GM19397 (cell line): ENCODE measurements at regions not wholly inside any gene's neighbourhood (a gene's known extent, or its start where the extent isn't known, plus 50 kb on each side); places are given as distances from the start of the nearest gene placed in this dataset.

Experiments
- ATAC-seq: cut with Tn5 transposase; IDR thresholded peaks from one replicate; pipeline ENCODE4 v1.9.1; 2021; ENCODE audit warnings: mild to moderate bottlenecking, moderate library complexity; ENCODE audit not compliant: unreplicated experiment

DNA sequence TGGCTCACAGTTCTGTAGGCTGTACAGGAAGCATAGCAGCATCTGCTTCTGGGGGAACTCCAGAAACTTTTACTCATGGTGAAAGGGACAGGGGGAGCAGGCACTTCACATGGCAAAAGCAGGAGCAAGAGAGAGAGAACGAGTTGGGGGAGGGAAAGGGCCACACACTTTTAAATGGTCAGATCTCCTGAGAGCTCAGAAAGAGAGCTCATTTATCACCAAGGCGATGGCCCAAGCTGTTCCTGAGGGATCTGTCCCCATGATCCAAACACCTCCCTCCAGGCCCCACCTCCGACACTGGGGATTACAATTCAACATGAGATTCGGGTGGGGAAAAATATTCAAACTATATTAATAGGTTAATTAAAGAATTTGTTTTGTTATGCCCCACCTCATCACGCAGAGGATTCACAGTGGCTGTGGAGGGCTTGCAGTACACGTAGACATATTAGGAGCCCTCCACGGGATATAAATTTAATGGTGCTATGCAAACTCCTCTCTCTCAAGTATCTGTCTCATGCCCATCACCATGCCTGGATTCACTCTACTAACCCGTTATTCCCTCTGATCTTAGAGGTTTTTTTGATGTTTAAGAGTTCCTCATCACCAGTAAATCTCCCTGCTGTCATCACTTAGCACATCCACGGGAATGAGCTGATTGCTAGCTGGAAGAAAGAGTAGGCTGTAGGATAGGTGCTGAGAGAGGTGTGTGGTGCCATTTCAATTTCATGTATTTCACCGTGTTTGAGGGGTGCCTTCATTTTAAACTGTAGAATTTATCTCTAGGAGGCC lies 84.5 kb upstream of the ARHGAP28 start:
- ATAC-seq = no peak

GRCh38 chr18:6646801-6647200 lies 82.7 kb upstream of the ARHGAP28 start:
- ATAC-seq = no peak

DNA sequence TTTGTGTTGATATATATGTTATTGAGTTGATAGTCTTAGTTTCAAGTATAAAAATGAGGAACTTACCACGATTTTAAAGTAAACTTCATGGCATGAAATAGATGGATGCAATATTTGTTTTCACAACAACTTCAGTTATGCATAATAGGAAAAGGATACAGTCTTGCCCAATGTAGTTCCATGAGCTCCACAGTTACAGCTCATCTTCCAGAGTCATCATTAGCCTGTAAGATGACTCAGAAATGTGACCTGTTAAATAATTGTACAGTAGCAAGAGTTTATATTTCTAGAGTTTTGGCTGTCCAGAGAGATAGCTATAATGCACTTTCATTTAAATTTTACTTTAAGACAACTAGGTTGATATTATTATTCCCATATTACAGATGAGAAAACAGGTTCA lies 80.9 kb upstream of the ARHGAP28 start:
- ATAC-seq = no peak

DNA sequence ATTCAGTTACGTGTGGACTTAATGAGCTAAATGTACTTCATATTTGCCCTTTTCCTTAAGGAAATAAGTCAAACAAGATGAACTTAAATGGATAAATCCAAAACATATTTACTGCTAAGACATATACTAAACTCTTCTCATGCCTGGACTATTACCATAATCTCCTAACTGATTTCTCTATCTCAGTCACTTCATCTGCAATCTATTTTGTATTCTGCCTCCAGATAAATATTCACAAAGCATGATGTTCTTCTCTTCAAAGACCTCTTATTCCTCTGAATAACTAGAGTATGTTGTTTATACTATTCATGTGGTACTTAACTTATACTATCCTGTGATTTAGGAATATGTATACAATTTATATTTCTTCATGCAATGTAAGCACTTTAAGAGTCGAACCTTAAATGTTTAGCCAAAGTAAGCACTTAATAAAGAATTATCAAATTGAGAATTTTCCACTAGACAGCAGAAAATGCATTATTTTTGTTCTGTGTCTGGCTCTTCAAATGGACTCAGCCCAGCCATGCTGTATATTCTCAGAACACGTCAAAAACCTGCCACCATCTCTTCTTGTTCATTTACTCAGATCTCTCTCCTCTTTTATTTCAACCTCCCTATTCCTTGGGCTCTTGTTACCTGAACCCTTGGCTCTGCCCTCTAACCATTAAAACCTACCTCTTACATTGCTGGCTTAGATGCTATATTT lies 79.9 kb upstream of the ARHGAP28 start:
- ATAC-seq = no peak

GRCh38 chr18:6650127-6650507 lies 79.4 kb upstream of the ARHGAP28 start:
- ATAC-seq = no peak

DNA sequence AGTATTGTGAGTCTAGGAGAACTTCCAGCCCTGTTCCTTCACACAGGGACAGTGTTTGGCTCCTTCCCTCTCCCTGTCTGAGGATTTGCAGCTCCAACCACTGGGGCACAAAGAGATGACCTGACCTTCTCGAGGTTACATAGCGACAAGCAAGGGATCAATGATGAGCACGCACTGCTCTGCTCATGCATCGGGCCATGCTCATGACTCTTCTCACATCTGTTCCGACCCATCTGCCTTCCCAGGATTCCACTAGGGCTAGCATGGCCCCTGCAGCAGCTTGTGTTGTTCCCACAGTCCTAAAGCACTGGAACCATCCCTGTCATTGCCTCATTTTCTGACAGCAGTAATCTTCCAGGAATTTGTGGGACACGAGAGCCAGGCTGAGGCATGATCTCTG lies 78.8 kb upstream of the ARHGAP28 start:
- no peak for ATAC-seq

- no peak for ATAC-seq
These were observed 77.4 kb upstream of the ARHGAP28 start for GRCh38 chr18:6652098-6652497.

- ATAC-seq = no peak
These were observed 75.6 kb upstream of the ARHGAP28 start for GRCh38 chr18:6653880-6654279.

DNA sequence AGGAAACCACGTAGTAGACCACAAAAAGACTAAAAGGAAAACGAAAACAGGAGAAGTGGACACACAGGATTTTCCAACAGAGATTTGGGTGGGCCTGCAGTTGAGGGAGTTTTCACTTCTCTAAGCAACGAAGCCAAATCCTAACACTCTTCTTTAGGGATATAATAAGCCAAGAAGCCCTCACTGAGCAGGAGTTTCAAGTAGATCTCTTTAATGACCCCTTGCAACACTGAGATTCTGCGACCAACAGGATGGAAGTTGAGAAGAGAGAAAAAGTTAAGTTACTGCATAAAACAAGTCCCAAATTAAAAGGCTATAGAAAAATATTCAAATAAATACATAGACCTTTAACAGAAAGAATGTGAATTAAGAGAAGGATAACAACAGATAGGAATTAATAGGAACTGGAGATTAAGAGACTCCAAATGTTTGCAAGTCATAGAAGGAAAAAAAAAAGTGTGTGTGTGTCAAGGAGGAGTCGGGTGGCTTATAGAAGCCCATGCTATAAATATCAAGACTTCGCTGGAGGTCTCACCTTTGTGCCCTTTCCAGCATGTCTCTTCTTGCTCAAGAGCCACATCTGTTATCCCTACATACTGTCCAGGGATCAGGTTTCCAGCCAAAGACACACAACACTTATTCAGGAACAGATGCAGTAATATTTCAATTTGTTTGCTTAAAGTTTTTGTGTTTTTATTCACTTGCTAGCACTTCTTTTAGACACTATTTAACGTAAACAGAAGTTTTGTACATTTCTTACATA lies 69.4 kb upstream of the ARHGAP28 start:
- ATAC-seq = no peak

DNA sequence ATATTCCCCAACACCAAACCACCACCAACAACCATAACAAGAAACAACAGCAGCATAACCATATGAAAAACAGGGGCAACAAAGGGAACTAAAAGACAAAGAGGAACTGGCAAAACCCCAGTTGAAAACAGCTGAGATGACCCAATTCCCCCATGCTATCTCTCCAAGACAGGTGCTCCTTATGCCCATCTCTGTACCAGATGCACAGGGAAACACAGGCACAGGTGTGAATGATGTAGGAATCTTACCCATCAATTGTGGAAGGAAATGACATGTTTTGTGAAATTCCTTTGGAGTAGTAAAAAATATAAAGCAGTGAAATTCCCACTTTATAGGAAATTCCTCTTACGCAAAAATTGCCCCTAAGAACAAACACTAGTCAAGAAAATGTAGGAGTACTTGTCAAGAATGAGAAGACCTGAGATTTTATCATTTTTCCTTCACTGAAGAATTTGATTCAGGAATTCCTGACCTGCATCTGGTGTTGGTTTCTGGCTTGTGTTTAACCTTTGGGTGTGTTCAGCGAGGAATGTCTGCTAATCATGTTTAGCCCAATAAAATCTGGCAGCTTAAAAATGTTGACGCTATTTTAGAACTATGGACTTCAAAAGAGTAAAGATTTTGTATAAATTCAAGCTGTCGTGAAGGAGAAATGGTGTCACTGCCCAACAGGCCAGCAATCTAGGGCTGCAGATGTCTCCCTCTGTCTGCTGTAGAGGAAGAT lies 67.7 kb upstream of the ARHGAP28 start:
- no peak for ATAC-seq

GRCh38 chr18:6666012-6666685 lies 63.4 kb upstream of the ARHGAP28 start:
- no peak for ATAC-seq

GRCh38 chr18:6668836-6669235 lies 60.7 kb upstream of the ARHGAP28 start:
- ATAC-seq = no peak

DNA sequence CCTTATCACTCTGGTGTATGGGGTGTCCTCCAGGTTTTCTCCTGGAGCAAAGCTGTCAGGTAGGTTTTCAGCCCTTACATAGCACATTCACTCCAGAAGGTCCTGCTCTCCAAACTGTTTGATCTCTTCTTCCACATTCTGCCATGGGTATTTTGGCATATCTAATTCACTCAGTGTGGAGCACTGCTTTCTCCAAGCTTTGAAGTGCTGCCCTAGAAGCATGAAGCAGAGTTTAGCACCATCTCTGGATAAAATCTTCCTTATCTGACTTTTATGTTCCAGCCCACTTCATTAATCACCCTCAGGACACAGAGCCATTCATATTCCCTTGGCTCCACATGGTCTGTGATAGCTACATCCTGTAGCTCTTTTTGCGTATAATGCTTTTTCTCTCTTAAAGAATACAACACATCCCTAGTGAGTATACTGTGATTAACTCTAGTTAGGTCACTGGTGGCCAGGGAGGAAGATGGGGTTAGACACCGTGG lies 56.7 kb upstream of the ARHGAP28 start:
- no peak for ATAC-seq

GRCh38 chr18:6677086-6677485 lies 52.4 kb upstream of the ARHGAP28 start:
- ATAC-seq = no peak

DNA sequence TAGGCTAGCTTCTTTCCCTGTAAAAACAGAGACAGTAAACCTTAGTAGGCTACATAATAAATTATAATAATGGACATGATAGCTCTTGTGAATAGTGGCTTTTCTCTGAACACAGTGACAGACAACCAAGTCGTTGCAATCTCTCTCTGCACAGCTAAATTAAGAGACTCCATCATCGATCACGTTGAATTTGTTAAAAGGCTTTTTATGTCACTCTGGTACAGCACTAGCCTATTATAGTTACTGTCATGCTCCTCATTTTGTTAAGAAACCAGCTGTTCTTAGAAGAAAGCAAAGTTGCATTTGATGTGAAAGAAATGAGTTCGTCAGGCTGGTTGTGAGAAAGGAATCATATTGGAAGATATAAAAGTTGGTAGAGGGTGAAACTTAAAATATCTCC lies 50.3 kb upstream of the ARHGAP28 start:
- ATAC-seq = no peak
